ENCODE measurements at regions not wholly inside any gene's neighbourhood (a gene's known extent, or its start where the extent isn't known, plus 50 kb on each side); places are given as distances from the start of the nearest gene placed in this dataset.

- no peak for TF ChIP-seq CTCF (IDR thresholded peaks at IDR 0.05; ENCODE audit: unreplicated experiment)
Observed at GRCh38 chr7:21044913-21045568, 258.4 kb upstream of the SP8 start.

GRCh38 chr7:21051865-21052264 lies 265.2 kb upstream of the SP8 start:
- Mint-ChIP-seq H3K4me1 (no peaks in the 10 kb centered on the region), H3K36me3 (no peaks in the 10 kb centered on the region), H3K9me3 (no peaks in the 10 kb centered on the region), H3K27ac (no peak overlapping the region), H3K27me3 (ENCODE audit: low read depth) (peaks cover 6% of the 10 kb centered on the region), H3K4me3 (no peak overlapping the region)
- no peak for TF ChIP-seq CTCF (IDR thresholded peaks at IDR 0.05; ENCODE audit: unreplicated experiment)
- no peak for DNase-seq (ENCODE audit: low spot score in 2 of 2, unreplicated experiment in 2 of 2)

More at GRCh38 chr7:21044913-21045568, 258.4 kb upstream of the SP8 start:
- H3K27me3 Mint-ChIP-seq (ENCODE audit: low read depth), result peaks cover 10% of the 10 kb centered on the region
- H3K36me3 Mint-ChIP-seq, result no peaks in the 10 kb centered on the region
- no peaks in the 10 kb centered on the region for H3K9me3 Mint-ChIP-seq
- no peak overlapping the region for H3K27ac Mint-ChIP-seq
- no peaks in the 10 kb centered on the region for H3K4me1 Mint-ChIP-seq
- DNase-seq (ENCODE audit: low spot score in 2 of 2, unreplicated experiment in 2 of 2), result no peak
- no peak overlapping the region for H3K4me3 Mint-ChIP-seq

GRCh38 chr7:21054427-21055112 lies 267.9 kb upstream of the SP8 start:
- no peak overlapping the region for H3K27ac Mint-ChIP-seq
- H3K36me3 Mint-ChIP-seq, result no peaks in the 10 kb centered on the region
- no peak for TF ChIP-seq CTCF (IDR thresholded peaks at IDR 0.05; ENCODE audit: unreplicated experiment)
- H3K4me1 Mint-ChIP-seq, result no peaks in the 10 kb centered on the region
- H3K9me3 Mint-ChIP-seq, result peaks cover 17% of the 10 kb centered on the region
- no peak overlapping the region for H3K4me3 Mint-ChIP-seq
- peaks cover 6% of the 10 kb centered on the region for H3K27me3 Mint-ChIP-seq (ENCODE audit: low read depth)
- no peak for DNase-seq (ENCODE audit: low spot score in 2 of 2, unreplicated experiment in 2 of 2)

- no peaks in the 10 kb centered on the region for H3K4me1 Mint-ChIP-seq
- H3K9me3 Mint-ChIP-seq, result peaks cover 25% of the 10 kb centered on the region
- DNase-seq (ENCODE audit: low spot score in 2 of 2, unreplicated experiment in 2 of 2), result no peak
- peaks cover 10% of the 10 kb centered on the region for H3K27me3 Mint-ChIP-seq (ENCODE audit: low read depth)
- no peaks in the 10 kb centered on the region for H3K36me3 Mint-ChIP-seq
- H3K4me3 Mint-ChIP-seq, result no peak overlapping the region
- H3K27ac Mint-ChIP-seq, result no peak overlapping the region
- no peak for TF ChIP-seq CTCF (IDR thresholded peaks at IDR 0.05; ENCODE audit: unreplicated experiment)
Observed at GRCh38 chr7:21059069-21059468, 272.4 kb upstream of the SP8 start.

- no peak for TF ChIP-seq CTCF (IDR thresholded peaks at IDR 0.05; ENCODE audit: unreplicated experiment)
- H3K9me3 Mint-ChIP-seq, result peaks cover 21% of the 10 kb centered on the region
- peaks cover 12% of the 10 kb centered on the region for H3K27me3 Mint-ChIP-seq (ENCODE audit: low read depth)
- H3K4me1 Mint-ChIP-seq, result peaks cover 2% of the 10 kb centered on the region
- H3K27ac Mint-ChIP-seq, result no peak overlapping the region
- no peak for DNase-seq (ENCODE audit: low spot score in 2 of 2, unreplicated experiment in 2 of 2)
- no peaks in the 10 kb centered on the region for H3K36me3 Mint-ChIP-seq
- no peak overlapping the region for H3K4me3 Mint-ChIP-seq
Observed at GRCh38 chr7:21063106-21063505, 276.4 kb upstream of the SP8 start.
